GM19025 (cell line): ENCODE measurements at regions not wholly inside any gene's neighbourhood (a gene's known extent, or its start where the extent isn't known, plus 50 kb on each side); places are given as distances from the start of the nearest gene placed in this dataset.

ENCODE experiments used
- ATAC-seq: cut with Tn5 transposase; IDR thresholded peaks from one replicate; pipeline ENCODE4 v1.9.1; 2021; ENCODE audit warnings: mild to moderate bottlenecking, low read depth, moderate library complexity; ENCODE audit not compliant: unreplicated experiment

- ATAC-seq: no peak
These were observed 97.0 kb upstream of the JAG1 start for GRCh38 chr20:10770753-10771152.

DNA sequence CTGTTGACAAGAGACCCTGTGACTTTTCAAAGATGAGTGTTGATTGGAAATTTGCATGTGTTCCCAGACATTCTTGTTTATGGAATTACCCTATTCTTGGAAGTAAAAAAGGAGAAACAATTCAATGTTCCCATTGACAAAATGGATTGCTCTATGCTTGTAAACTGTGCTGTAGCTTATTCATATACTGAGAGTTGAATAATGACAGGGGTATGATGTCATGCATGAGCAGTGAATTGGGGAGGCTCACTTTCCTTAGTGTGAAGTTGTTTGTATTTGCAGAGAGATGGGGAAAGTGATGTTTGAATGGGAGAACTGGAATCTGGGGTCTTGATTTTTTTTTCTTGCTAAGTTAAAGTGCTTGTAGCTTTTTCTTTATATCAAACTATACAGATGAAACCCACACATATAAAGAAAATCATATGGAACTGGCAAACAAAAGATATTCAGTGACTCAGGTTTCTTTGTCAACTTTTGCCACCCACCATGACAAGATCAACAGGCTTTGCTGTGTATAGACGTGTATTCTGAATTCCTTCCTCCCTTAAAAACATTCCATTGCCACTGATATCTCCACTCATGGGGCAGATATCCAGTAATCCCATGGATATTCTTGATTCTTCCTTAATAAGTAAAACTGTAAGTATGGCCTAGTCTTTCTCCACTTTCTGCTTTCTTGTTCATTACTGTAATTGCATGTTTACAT is 97.8 kb upstream of the JAG1 start:
- no peak for ATAC-seq

DNA sequence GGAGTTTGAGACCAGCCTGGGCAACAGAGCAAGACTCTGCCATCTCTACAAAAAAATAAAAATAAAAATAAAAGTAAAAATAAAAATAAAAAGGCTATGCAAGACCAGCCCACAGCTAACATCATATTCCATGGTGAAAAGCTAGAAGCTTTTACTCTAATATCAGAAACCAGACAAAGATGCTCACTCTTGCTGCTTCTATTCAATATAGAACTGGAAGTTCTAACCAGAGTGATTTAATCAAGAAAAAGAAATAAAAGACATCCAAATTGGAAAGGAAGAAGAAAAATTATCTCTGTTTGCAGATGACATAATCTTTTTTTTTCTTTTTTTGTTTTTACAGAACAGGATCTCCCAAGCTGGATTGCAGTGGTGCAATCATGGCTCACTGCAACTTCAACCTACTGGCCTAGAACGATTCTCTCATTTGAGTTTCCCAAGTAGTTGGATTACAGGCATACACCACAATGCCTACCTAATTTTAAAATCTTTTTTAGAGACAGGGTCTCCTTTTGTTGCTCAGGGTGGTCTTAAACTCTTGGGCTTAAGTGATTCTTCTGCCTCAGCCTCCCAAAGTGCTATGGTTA is 100.7 kb upstream of the JAG1 start:
- no peak for ATAC-seq

GRCh38 chr20:10777710-10778109 is 103.9 kb upstream of the JAG1 start:
- ATAC-seq: no peak

DNA sequence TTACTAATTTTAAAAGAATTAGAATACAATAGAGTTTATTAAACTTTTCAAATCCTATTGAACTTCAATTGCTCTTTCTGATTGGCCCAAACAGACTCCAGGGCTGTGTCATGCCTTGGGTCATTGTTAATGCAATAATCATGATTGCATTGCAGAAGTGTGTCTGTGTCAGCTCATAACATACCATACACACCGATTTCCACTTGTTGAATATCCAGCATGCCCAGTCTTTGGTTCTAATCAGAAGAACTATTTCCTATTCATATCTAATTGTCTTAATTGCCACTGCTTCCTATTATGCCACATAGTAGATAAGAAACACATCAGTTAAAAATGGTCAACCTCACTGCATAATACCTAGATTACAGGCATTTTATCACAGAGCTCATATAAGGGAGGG is 106.1 kb upstream of the JAG1 start:
- no peak for ATAC-seq

GRCh38 chr20:10780901-10781300 is 107.1 kb upstream of the JAG1 start:
- ATAC-seq: no peak

DNA sequence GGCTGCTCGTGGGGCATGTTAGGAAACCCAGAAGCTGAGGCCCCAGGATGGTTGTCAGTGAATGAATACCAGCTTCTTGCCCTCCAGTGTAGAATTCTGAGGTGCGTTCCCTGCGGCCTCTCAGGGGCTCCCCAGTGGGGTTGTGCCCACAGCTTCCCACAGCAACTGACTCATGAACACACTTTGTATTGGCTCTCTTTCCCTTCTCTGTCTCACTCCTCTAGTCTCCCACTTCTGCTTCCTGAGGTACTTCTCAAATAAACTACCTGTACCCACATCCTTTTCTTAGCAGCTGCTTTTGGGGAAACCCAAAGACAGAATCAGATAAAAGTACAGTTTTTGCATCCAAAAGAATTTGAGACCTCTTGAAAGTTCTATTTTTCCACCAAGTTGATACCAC is 107.7 kb upstream of the JAG1 start:
- ATAC-seq: peak; percentile 59

DNA sequence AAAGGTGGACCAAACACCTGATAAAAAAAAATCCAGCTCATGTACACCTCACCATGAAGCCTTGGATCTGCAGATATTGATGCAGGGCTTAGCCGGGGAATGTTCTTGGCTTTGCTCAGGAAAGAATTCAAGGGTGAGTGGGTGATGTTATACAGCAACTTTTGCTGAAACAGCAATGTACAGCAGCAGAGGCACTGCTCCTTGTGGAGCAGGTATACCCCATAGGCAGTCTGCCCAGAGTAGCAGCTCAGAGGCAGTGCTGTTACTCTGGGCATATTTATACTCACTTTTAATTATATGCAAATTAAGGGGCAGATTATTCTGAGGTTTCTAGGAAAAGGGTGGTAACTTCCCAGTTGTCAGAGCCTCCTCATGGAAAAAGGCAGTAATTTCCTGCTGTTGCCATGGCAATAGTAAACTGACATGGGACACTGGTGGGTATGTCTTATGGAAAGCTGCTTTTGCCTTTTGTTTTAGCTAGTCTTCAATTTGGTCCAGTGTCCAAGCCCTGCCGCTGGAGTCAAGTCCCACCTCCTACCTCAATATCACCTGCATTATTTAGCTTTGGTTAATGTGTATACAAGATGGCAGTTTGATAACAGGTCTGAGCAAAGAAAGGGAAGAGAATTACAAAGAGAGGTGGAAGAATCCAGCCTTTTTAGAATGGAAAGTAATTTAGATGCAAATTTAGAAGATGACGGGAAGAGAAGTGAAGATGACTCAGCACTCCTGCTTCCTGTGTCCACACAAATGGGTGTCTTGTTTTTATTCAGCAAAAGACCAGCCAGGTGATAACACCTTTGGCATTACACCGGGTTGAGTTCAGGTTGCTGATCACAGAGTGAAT is 110.1 kb upstream of the JAG1 start:
- no peak for ATAC-seq

GRCh38 chr20:10784554-10785183 is 110.9 kb upstream of the JAG1 start:
- ATAC-seq: no peak

DNA sequence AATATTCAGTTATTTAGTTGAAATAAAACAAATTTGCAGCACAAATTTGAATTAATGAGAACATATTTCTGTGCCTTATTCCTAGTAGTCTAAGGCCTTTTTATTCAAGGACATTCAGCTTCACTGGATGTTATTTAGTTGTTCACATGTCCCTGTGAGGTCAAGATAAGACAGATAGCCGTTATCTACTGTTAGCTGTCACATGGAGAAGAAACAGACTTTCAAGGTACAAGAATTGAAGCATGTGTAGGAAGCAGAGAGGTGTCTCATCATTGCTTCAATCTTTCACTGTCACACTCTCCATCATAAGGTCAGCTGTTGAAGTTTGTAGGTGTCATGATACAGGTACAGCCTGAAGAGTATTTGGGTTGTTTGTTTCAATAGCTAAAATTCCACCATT is 112.9 kb upstream of the JAG1 start:
- no peak for ATAC-seq

DNA sequence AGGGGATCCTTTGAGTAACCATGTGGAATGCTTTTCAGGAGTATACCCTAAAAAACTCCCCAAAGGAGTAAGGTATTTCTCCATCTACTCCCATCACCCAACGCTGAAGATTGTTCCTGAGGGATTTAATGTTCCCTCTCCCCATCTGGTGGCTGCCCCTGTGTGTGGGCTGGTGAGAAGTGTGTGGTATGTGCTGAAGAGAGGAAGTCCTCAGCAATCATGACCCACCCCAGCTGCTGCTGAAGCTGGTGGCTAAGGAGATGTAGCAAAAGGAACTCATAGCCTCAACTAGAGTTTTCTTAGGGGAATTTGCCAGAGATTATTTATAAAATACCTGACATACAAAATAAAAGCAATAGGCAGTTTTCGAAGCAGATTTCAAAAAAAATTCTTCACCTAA is 114.3 kb upstream of the JAG1 start:
- no peak for ATAC-seq

DNA sequence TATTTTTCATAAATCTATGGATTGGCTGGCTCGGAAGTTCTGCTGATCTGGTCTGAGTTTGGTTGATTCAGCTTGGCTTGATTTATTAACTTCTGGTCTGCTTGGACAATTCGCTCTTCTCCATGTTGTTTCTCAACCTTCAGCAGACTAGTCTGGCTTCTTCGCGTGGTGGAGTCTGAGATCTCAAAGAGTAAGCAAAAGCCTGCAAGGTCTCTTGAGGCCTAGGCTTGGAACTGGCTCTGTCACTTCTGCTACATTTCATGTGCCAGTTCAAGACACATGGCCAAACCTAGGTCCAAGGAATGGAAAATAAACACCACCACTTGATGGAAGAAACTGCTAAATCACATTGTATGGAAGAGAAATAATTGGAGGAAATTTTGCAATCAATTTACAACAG is 115.1 kb upstream of the JAG1 start:
- no peak for ATAC-seq

GRCh38 chr20:10789386-10789785 is 115.6 kb upstream of the JAG1 start:
- no peak for ATAC-seq

DNA sequence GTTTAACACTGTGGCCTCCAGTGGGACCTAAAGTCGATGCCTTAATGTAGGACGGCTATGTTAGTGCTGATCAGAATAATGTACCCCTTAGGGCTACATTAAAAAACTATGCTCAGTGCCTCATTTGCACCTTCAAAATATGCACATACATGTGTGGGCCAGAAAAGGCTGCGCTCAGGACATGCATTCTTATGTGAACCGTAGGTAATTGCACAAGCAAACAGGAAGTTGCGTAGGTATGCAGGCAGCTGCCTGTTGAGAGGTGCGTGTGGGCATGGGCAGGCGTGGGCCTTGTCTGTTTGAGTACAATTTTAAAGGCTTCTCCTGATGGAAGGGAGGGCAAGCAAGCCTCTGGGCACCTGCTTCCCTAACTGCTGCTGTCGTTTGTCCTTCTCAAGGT is 116.2 kb upstream of the JAG1 start:
- ATAC-seq: no peak

- no peak for ATAC-seq
These were observed 118.5 kb upstream of the JAG1 start for GRCh38 chr20:10792291-10792690.

DNA sequence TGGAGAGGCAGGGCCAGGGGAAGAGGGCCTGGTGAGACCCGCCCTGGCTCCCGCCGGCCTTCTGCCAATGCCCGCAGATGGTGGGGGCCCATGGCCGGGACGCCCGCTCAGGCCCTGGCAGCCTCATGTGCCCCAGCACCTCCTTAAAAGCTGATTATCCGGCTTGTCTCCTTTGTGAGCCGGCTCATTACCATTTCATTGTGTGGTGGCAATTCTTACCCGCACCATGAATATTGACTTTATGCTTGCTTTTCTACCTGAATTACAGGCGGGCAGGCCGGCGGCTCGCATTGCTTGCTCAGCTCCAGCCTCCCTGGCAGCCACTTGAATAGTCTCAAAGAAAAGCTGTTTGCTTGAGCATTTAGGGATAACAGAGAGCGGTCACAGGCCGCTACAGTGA is 120.0 kb upstream of the JAG1 start:
- ATAC-seq: no peak

DNA sequence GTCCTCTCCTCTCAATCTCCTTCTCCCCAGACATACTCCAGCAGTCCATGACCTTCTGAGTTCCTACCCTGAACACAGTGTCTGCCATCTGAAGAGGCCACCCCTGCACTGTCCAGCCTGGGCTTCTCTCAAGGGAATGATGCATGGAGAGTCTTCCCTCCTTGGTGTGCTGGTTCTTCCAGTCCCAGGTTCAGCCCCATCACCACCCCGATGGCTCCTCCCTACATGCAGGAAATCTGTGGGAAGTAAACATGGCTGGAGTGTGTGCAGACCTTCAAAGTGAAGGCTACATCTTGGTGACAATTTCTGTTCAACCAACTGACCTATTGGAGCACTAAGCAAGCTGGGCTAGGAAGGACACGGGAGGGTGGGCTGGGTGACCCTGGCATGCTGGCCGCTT is 121.0 kb upstream of the JAG1 start:
- no peak for ATAC-seq

DNA sequence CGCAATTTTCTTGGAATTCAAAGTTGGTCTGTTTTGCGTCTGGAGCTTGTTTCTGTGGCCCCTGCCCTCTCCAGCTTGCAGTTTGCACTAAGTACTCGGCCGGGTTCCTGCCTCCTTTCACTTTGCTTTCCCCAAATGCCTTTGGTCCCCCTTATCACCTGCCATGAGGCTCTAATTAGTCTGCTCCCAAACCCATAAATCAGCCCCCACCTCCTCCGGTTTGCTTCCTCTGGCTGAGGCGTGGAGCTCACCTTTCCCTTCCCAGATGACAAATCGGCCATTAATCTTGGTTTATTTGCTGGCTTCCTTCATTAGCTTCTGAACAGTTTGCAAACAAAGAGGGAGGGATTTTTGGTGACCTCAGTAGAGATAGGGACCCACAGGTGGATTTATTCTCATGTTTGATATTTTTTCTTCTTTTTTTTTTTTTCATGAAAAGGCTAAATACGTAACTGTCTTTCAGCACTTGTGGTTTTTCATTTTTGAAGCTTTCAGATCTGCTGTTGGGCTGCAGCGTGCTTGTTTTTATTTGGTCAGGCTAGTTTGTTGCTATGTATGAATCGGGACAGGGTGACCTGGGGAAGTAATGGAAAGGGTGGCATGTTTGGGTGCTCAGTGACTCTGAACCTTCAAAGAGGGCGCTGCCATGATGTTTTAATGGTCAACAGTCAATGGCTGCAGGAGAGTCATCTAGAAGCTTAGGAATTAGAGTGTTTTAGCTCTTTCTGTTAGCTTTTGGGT is 121.7 kb upstream of the JAG1 start:
- no peak for ATAC-seq

DNA sequence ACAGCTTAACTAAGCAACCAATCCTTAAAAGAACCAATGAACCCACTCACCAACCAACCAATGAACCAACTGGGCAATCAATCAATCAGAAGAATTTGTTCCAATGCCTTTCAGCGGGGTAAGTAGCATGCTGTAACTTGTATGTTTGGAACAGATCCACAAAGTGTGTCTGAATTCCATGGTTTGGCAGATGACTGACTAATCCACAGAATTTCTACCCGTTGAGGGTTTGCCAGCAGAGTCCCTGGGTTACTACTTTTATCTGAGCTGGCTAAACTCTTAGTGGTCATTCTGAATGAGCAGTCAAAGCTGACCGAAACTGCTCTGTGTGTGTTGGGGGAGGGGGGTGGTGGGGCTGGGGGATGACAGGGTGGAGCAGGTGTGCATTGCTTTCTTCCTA is 125.0 kb upstream of the JAG1 start:
- no peak for ATAC-seq

DNA sequence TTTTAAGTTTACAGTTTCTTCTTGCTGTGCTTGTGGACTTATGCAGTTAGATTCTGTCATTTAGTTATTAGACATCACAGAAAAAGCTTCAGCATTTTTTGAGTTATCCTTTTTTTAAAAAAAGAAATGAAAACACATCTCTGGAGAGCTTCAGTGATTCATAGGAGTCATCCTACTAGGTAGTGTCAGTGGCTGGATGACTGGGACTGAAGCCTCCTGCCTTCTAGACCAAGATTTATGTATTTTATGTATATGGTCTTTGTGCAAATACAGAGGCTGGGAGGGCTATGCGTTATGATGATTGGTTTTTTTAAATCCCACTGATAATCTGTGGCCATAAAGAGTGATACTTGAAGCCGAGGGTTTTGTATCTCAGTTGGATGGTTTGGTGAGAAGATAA is 125.9 kb upstream of the JAG1 start:
- no peak for ATAC-seq

- no peak for ATAC-seq
These were observed 126.5 kb upstream of the JAG1 start for GRCh38 chr20:10800288-10800687.
